BLaER1 treated with 17β-estradiol and CSF1 and Interleukin-3, amounts not matched to agents 10 nM and 100 nM (cell line): ENCODE measurements at regions not wholly inside any gene's neighbourhood (a gene's known extent, or its start where the extent isn't known, plus 50 kb on each side); places are given as distances from the start of the nearest gene placed in this dataset.

ENCODE experiments used
- H3K27ac ChIP-seq, 11 experiments: shearing (Covaris generic); formaldehyde crosslinking; 2 replicates each; pipeline ENCODE4 v1.8.1; 2022
- H3K27me3 ChIP-seq, 11 experiments: shearing (Covaris generic); formaldehyde crosslinking; 2 replicates each; pipeline ENCODE4 v1.8.1; 2022
- H3K36me3 ChIP-seq, 11 experiments: shearing (Covaris generic); formaldehyde crosslinking; 2 replicates each; pipeline ENCODE4 v1.8.1; 2022
- H3K4me1 ChIP-seq, 10 experiments: shearing (Covaris generic); formaldehyde crosslinking; 2 replicates each; pipeline ENCODE4 v1.8.1; 2022
- H3K4me2 ChIP-seq, 11 experiments: shearing (Covaris generic); formaldehyde crosslinking; 2 replicates each; pipeline ENCODE4 v1.8.1; 2022
- H3K4me3 ChIP-seq, 10 experiments: shearing (Covaris generic); formaldehyde crosslinking; 2 replicates each; pipeline ENCODE4 v1.8.1; 2022
- H3K9ac ChIP-seq, 11 experiments: shearing (Covaris generic); formaldehyde crosslinking; 2 replicates each; pipeline ENCODE4 v1.8.1; 2022
- H3K9me3 ChIP-seq, 11 experiments: shearing (Covaris generic); formaldehyde crosslinking; replicated peaks in 1 of 11; 2 replicates each; pipeline ENCODE4 v1.8.1; 2022
- H4K20me1 ChIP-seq, 11 experiments: shearing (Covaris generic); formaldehyde crosslinking; 2 replicates each; pipeline ENCODE4 v1.8.1; 2022
- Cebpa-rat ChIP-seq, 11 experiments: shearing (Covaris generic); IDR thresholded peaks; 2 replicates each; pipeline ENCODE4 v1.8.1; 2022

DNA sequence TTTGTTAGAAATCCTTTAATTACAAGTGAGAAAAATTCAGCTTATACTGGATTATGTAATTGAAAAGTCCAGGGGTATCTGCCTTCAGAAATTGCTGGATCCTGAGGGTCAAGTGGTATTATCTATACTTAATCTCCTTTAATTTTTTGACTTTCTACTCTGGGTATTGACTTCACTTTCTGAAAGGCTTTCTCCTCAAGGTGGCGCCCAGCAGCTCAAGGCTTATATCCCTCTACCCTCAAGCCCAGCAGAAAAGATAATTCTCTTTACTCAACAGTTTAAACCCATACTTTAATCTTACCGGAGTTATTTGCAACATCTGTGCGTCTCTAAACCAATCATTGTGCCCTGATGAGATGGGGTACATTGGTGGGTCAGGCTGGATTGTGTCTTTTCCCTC is 129.5 kb downstream of the LARP7 start:
- H3K4me3 ChIP-seq, result no peak overlapping the region
- no peak overlapping the region for H3K27ac ChIP-seq
- no peaks in the 10 kb centered on the region for H3K9me3 ChIP-seq
- no peaks in the 10 kb centered on the region for H3K4me1 ChIP-seq
- no peaks in the 10 kb centered on the region for H4K20me1 ChIP-seq
- no peak overlapping the region for H3K9ac ChIP-seq
- no peaks in the 10 kb centered on the region for H3K36me3 ChIP-seq
- no peak for TF ChIP-seq Cebpa-rat (IDR thresholded peaks at IDR 0.05)
- H3K27me3 ChIP-seq, result no peaks in the 10 kb centered on the region
- no peak overlapping the region for H3K4me2 ChIP-seq

DNA sequence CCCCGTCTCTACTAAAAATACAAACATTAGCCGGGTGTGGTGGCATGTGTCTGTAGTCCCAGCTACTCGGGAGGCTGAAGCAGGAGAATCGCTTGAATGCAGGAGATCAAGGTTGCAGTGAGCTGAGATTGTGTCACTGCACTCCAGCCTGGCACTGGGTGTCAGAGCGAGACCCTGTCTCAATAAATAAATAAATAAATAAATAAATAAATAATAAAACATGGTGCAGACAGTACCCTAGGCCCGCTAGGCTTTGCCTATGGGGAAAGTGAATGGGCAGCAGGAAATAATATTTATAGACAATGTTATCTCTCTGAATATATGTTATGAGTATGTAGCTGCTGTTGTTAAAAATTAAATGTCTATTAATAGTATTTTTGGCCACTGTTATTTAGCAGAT is 130.4 kb downstream of the LARP7 start:
- Histone ChIP-seq H3K27ac (no peak overlapping the region), H3K4me2 (no peak overlapping the region), H3K4me1 (no peaks in the 10 kb centered on the region), H4K20me1 (no peaks in the 10 kb centered on the region), H3K9me3 (no peaks in the 10 kb centered on the region), H3K4me3 (no peak overlapping the region), H3K36me3 (no peaks in the 10 kb centered on the region), H3K9ac (no peak overlapping the region), H3K27me3 (no peaks in the 10 kb centered on the region)
- no peak for TF ChIP-seq Cebpa-rat (IDR thresholded peaks at IDR 0.05)

DNA sequence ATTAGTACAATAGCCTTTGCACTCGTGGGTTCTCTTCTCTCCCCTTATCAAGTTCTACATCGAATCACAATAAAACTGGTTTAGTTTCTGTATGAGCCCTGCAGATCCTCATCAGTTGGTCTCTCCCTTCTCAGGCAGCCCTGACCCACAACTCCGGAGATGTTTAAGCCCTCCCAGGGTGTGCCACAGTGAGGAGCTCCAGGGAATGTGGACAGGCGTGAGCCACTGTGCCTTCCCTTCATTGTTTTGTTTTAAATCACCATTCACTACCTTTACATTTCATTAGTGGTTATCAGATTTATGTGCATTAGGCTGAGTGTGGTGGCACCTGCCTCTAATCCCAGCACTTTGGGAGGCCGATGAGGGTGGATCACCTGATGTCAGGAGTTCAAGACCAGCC is 133.2 kb downstream of the LARP7 start:
- H4K20me1 ChIP-seq, result no peaks in the 10 kb centered on the region
- H3K9ac ChIP-seq, result no peak overlapping the region
- H3K9me3 ChIP-seq, result no peaks in the 10 kb centered on the region
- H3K27me3 ChIP-seq, result no peaks in the 10 kb centered on the region
- no peak overlapping the region for H3K27ac ChIP-seq
- no peaks in the 10 kb centered on the region for H3K4me1 ChIP-seq
- TF ChIP-seq Cebpa-rat (IDR thresholded peaks at IDR 0.05), result no peak
- no peaks in the 10 kb centered on the region for H3K36me3 ChIP-seq
- H3K4me3 ChIP-seq, result no peak overlapping the region
- H3K4me2 ChIP-seq, result no peak overlapping the region

DNA sequence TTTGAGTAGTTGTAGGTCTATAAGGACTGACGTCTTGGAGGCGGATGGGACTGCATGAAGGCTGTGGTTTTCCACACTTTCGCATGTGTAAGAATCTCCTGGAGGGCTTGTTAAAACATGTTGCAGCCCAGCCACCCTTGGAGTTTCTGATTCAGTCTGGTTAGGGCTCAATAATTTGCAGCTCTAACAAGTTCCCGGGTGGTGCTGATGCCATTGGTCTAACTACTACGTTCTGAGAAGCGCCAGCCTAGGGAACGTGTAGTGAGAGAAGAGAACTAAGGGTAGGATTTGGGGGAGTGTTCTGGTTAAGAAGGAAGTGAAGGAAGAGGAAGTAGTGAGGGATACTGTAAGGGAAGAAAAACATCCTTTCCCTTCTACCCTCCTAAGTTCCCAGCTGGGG is 138.9 kb downstream of the LARP7 start:
- no peaks in the 10 kb centered on the region for H4K20me1 ChIP-seq
- no peak overlapping the region for H3K9ac ChIP-seq
- no peaks in the 10 kb centered on the region for H3K36me3 ChIP-seq
- no peak for TF ChIP-seq Cebpa-rat (IDR thresholded peaks at IDR 0.05)
- H3K4me2 ChIP-seq, result 0 out of 22 replicates have a peak overlapping the region, but pooled peaks of 1 of the 11 experiments have one; percentile 13
- H3K4me1 ChIP-seq, result peaks cover 0 to 9% (median 0%) of the 10 kb centered on the region in 10 experiments; a peak in 2 of 20 replicates
- H3K27me3 ChIP-seq, result no peaks in the 10 kb centered on the region
- no peak overlapping the region for H3K4me3 ChIP-seq
- no peaks in the 10 kb centered on the region for H3K9me3 ChIP-seq
- no peak overlapping the region for H3K27ac ChIP-seq

DNA sequence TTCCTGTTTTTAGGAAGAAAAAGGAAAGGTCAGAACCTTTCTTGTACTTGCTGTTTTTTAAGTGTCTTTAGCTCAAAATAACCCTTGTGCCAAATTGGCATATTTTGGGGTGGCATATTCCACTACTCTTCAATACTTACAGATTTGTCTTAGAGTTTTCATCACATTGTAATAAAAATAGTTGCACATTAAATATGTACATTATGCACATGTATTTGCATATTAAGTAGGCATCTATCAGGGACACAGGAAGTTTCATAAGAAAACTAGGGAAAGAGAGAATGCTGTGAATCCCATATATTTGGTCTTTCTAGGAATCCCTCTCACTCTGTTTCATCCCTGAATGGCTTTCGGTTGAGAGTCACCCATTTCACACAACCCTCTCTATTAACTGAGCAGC is 139.6 kb downstream of the LARP7 start:
- H3K27ac ChIP-seq, result no peak overlapping the region
- H3K9ac ChIP-seq, result no peak overlapping the region
- no peaks in the 10 kb centered on the region for H3K9me3 ChIP-seq
- no peaks in the 10 kb centered on the region for H3K36me3 ChIP-seq
- H4K20me1 ChIP-seq, result no peaks in the 10 kb centered on the region
- peaks cover 0 to 9% (median 0%) of the 10 kb centered on the region in 10 experiments; a peak in 2 of 20 replicates for H3K4me1 ChIP-seq
- TF ChIP-seq Cebpa-rat (IDR thresholded peaks at IDR 0.05), result no peak
- no peaks in the 10 kb centered on the region for H3K27me3 ChIP-seq
- no peak overlapping the region for H3K4me2 ChIP-seq
- no peak overlapping the region for H3K4me3 ChIP-seq

DNA sequence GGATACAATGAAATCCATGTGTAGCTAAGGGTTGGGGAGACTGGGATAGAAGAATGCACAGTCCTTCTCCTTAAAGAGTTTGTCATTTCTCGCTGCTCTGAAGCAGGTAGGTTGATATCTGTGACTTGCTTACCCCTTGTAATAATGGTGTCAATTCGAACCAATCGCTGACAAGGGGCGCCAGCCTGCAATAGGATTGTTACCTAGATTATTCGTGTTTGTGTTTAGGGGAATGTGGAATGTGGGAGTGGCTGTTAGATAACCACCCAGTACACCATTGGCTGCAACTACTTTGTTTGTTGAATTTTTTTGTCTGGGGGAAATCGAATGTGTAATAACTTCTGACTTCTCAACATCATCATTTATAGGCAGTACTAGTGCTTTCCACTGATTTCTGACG is 141.6 kb downstream of the LARP7 start:
- no peak for TF ChIP-seq Cebpa-rat (IDR thresholded peaks at IDR 0.05)
- H3K4me2 ChIP-seq, result no peak overlapping the region

DNA sequence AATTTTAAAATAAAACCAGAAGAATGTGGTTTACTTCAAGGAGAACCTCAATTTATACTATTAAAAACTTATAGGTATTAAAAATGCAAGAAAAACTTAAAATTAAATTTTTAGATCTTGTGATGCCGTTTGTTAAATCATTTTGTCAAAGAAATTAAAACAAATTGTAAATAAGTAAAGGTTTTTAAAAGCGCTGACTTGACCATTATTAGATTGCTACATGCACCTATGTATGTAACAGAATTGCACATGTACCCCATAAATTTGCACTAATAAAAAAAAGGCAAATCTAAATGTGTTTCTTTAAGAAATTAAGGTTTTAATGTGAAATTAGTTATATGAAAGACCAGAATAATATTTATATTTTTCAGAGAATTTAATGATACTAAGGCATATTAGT is 156.1 kb downstream of the LARP7 start:
- Histone ChIP-seq H3K9me3 (no peaks in the 10 kb centered on the region), H3K27me3 (no peaks in the 10 kb centered on the region), H3K27ac (no peak overlapping the region), H3K36me3 (no peaks in the 10 kb centered on the region), H3K4me1 (no peaks in the 10 kb centered on the region), H3K4me3 (no peak overlapping the region), H3K4me2 (no peak overlapping the region), H3K9ac (no peak overlapping the region), H4K20me1 (no peaks in the 10 kb centered on the region)
- no peak for TF ChIP-seq Cebpa-rat (IDR thresholded peaks at IDR 0.05)

More for the DNA sequence above, 141.6 kb downstream of the LARP7 start:
- H3K27ac ChIP-seq, result no peak overlapping the region
- H3K9ac ChIP-seq, result no peak overlapping the region
- H4K20me1 ChIP-seq, result no peaks in the 10 kb centered on the region
- no peak overlapping the region for H3K4me3 ChIP-seq
- no peaks in the 10 kb centered on the region for H3K36me3 ChIP-seq
- no peaks in the 10 kb centered on the region for H3K9me3 ChIP-seq
- H3K27me3 ChIP-seq, result no peaks in the 10 kb centered on the region
- peaks cover 0 to 9% (median 0%) of the 10 kb centered on the region in 10 experiments; a peak in 2 of 20 replicates for H3K4me1 ChIP-seq

DNA sequence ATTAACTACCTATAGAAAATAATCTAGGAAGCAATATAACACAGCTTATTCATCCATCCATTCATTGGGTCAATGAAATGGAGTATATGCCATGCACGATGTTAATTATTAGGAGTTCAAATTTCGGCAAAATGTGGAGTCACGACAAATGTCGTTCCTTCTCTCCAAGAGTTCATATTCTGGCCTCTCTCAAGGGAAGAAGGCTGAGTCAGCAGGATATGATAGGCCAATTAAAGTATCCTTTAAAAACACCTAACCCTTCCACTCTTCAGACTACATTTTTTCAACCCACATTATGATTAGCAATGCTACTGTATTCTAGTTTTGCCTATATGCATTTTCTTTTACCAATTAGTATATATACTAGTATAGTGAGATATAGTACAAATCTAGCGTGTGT is 163.1 kb downstream of the LARP7 start:
- H3K27me3 ChIP-seq, result no peaks in the 10 kb centered on the region
- no peak for TF ChIP-seq Cebpa-rat (IDR thresholded peaks at IDR 0.05)
- H3K4me3 ChIP-seq, result no peak overlapping the region
- H3K36me3 ChIP-seq, result no peaks in the 10 kb centered on the region
- H3K4me1 ChIP-seq, result no peaks in the 10 kb centered on the region
- H4K20me1 ChIP-seq, result no peaks in the 10 kb centered on the region
- H3K9me3 ChIP-seq, result no peaks in the 10 kb centered on the region
- H3K27ac ChIP-seq, result no peak overlapping the region
- H3K9ac ChIP-seq, result no peak overlapping the region
- H3K4me2 ChIP-seq, result no peak overlapping the region

DNA sequence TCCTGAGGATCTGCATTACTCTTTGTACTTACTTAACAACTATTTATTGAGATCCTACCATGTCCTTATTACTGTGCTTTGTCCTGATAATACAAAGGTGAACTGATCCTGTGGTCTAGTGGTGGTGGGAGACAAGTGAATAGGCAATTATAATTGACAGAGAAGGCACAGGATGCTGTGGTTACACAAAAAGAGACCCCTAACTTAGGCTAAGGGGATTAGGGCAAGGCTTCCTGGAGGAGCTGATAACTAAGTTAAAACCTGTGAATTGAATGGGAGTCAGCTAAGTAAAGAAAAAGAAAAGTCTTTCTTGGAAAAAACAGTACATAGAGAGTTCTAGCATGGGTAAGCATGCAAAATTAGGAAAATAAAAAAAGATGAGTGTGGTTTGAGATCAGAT is 164.4 kb downstream of the LARP7 start:
- TF ChIP-seq Cebpa-rat (IDR thresholded peaks at IDR 0.05), result no peak
- no peaks in the 10 kb centered on the region for H3K36me3 ChIP-seq
- H3K4me3 ChIP-seq, result no peak overlapping the region
- H3K27ac ChIP-seq, result no peak overlapping the region
- H3K4me2 ChIP-seq, result no peak overlapping the region
- no peaks in the 10 kb centered on the region for H3K4me1 ChIP-seq
- no peaks in the 10 kb centered on the region for H3K27me3 ChIP-seq
- no peaks in the 10 kb centered on the region for H3K9me3 ChIP-seq
- H4K20me1 ChIP-seq, result no peaks in the 10 kb centered on the region
- H3K9ac ChIP-seq, result no peak overlapping the region

DNA sequence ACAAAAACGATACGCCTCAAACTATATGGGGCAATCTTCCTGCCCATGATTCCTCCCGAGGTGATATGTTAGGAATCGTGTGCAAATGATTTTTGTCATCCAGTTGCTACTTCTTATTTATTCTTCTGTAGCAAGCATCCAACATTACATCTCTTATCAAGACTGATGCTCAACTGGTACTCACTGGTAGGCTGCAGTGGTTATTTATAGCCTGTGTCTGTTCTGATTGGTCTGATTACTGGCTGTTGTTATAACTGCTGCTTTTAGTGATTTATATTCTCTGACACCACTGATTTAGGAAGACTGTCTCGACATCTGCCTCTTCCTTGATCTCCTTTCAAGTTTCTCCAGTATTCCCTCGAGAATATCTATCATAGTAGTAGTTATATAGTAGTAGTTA is 165.8 kb downstream of the LARP7 start:
- no peak for TF ChIP-seq Cebpa-rat (IDR thresholded peaks at IDR 0.05)
- Histone ChIP-seq H3K27me3 (no peaks in the 10 kb centered on the region), H3K9me3 (no peaks in the 10 kb centered on the region), H3K4me3 (no peak overlapping the region), H3K36me3 (no peaks in the 10 kb centered on the region), H3K4me1 (peaks cover 0 to 6% (median 0%) of the 10 kb centered on the region in 10 experiments; a peak in 2 of 20 replicates), H4K20me1 (no peaks in the 10 kb centered on the region), H3K9ac (no peak overlapping the region), H3K27ac (no peak overlapping the region), H3K4me2 (no peak overlapping the region)
